Stimulated activated CD4-positive, alpha-beta T cell treated with anti-CD3 and anti-CD28 coated beads, TNF-alpha, amount 100 ng/mL, for 1 hour (primary cell): ENCODE measurements at regions not wholly inside any gene's neighbourhood (a gene's known extent, or its start where the extent isn't known, plus 50 kb on each side); places are given as distances from the start of the nearest gene placed in this dataset.
"Not testable (repeated sequence)": the region's sequence is repeated elsewhere in the genome, so short reads cannot be mapped to it uniquely, and the experiment has no call there.

Source experiments
- DNase-seq, 3 donors: peaks; one replicate each; pipeline ENCODE4 v3.0.0-alpha.2; 2020; ENCODE audit warnings: low read depth in 3 of 3, low spot score in 1 of 3

DNA sequence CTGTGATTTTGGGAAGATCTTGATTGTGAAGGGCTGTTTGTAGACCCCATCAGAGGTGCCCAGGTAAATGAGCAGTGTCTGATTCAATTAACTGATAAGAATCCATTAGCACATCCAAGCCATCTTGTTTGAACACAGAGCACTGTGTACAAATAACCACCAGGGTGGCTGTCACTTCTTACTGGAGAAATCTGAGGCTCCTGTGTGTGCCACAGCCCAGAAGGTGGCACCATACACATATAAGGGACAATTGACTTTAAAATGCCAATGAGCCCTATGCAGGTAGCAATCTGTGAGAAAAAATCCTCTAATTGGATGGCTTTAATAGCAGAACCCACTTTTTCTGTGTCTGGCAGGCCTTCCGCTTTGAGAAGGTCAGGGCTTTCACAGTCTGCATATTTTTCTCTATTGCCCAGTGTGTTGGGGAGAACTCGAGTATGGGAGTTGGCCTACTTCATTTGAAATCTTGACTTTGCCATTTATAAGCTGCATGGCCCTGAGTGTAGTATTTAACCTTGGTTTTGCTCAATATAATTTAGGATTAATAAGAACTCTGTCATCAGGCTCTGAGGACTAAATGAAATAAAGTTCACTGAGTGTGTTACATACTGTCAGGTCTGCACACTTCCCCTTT is 517.4 kb downstream of the CCSER2 start:
- DNase-seq = no peak

DNA sequence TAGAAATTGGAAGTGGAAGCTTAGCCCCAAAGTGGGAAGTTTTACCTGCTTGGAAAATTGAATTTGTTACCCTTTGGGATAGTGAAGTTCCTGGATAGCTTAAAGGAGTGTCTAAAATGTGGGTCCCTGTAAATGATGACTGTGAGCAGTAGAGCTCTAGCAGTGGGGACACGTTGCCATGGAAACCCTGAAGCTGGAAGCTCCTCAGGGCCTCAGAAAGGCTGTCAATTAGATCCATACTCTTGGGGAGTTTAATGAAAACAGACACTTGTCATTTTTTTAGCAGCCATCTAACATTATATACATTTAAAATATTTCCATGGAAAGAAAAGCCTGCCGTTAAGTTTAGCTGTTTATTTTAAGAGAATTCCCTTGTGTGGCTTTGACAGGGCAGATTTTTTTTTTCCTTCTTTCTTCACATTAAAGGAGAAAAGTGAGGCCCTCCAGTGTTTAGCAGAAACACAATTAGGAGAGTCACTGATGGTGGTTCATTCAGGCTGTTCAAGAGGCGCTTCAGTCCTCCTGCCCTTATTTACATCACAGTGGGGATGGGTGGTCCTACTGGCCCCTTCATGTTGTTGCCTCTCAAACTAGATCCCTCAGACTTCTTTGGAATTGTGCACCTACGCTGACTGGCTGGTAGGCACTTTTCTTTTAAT is 518.4 kb downstream of the CCSER2 start:
- DNase-seq = no peak

DNA sequence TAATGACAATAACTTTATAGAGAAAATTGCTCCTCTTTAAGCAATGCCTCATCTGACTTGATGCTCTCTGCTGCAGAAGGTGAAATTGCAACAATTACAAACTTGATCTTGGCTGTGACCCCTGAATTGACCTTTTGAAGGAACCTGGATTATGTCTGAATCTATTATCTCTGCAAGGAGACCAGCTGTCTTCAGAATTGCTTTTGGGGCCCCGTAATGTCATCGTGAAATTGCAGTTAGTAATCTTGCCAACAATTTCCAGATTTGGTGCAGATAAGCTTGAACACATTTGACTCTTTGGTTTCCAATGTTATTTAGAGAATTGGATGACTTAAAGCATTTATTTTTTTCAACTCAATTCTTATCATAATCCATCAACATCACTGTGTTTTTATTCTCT is 520.6 kb downstream of the CCSER2 start:
- DNase-seq = no peak

DNA sequence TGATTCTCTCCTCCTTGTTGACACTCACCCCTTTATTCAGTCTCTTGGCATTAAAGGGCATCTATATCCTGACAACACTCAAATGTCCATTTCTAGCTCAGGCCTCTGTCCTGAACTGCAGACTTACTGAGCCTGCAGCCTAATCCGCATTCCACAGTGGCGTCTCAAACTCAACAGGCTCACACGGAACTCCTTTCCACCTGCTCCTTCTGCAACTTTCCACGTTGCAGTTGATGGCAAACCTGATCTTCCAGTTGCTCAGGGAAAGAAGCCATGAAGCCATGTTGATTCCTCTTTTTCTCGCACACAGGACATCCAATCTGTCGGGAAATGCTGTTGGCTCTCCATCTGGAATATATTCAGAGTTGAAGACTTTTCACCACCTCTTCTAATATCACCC is 522.4 kb downstream of the CCSER2 start:
- DNase-seq = no peak

DNA sequence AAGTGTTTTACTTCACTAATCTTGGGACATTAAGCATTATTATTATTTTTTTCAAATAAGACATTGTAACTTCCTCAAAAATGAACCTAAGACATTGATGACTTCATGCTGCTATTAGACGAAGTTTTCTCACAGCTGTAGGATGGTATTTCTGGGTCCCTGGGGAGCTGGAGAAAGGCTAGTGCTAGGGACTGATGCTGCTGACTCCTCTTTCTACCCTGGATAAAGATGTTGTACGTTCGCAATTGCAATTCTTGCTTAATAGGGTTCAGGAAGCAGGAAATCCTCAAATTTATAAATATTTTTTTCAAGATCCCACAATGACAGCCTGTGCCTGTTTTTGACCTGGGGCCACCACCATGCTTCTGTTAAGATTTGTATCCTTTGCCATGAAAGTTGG is 526.0 kb downstream of the CCSER2 start:
- no peak for DNase-seq

DNA sequence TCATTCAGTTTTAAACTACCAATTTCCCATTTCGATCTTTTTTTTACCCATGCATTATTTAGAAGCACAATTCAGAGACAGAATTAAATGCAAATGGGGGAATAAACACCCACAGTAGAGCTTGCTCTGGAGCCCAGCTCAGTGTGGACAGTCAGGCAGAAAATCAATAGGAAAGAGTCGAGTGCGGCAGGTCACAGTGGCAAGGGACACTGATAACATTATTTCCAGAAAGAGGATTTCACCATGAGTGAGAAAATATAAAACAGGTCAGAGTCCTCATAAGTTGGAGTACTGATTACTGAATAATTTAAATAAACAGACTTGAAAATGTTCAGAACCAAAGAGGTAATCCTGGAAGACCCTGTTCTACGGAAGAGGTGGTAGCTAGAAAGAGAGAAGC is 532.5 kb downstream of the CCSER2 start:
- DNase-seq = no peak

DNA sequence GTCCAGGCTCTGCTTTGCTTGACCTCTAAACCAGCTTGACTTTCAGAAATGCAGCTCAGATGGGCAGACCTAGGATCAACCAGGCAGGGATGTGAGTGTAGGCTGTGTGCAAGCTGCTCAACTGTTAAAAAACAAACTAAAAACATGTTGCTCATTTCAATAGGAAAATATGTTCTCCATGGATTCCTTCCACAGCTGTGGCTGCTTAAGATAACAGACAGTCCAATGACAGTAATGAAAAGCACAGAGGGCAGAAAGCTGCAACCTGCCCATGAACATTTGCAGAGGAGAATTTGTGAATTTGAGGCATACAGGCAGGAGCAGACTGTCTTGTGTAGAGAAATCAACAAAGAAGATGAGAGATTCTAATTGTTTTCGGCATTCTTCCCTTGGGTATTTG is 534.2 kb downstream of the CCSER2 start:
- no peak for DNase-seq

DNA sequence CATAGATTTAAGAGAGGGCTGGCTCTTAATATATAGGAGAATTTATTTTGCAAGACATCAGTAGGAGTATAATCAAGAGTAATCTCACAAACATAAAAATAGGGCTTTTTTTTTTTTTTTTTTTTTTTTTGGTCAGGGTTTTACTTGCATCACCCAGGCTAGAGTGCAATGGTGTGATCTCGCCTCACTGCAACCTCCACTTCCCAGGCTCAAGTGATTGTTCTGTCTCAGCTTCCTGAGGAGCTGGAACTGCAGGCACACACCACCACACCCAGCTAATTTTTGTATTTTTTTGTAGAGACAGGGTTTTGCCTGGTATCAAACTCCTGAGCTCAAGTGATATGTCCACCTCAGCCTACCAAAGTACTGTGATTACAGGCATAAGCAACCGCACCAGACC is 535.3 kb downstream of the CCSER2 start:
- DNase-seq = no peak

DNA sequence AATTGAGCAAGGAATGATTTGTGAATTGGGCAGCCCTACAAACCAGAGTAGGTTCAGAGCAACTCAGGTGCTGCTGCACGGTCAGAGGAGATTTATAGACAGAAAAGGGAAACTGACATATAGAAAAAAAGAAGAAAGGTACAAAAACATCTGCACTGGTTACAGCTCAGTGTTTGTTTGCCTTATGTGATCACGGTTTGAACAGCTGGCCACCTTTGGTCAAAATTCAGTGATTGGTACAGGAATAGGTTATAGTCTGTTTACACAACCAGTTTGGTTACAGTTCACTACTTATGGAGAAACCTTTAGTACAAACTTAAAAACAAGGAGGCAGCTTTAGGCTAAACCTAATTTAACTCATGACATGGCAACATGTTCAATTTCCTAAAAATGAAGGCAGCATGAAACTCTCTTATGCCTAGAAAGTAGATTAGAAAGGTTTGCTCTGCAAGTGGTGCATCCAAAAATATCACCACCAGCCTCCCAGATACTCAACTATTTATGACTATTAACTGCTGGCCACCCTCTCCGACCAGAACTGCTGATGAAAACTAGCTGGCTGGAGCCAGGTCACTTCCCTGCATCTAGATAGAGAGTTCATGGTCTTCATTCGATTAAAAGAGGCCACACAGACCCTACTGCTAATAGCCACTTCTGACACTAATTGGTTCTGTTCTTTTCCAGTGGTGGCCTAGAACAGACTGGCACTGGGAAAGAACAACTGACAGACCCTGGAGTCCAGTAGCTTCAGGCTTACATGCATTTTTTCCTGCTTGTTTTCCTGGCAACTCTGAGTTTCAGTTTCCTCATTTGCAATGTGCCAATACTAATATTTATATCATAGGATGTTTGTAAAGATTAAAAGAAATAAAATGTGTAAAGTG is 548.0 kb downstream of the CCSER2 start:
- DNase-seq = no peak

DNA sequence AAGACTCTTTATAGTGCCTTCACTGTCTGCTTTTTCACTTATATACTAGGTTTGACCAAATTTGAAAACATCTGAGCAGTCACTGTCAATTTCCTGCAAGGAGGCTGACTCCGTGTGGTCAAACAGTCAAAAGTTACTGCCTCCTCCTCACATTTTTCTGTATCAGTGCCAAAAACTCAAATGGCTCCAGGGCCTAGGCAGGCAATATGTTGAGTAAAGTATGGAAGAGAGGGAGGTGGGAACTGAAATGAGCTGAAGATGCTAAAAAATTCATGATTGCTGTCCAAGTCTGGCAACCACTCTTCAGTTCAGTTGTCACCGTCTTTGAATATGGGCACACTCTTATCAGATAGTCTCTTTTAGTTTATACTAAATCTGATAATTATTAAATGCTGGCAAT is 551.6 kb downstream of the CCSER2 start:
- DNase-seq = no peak

DNA sequence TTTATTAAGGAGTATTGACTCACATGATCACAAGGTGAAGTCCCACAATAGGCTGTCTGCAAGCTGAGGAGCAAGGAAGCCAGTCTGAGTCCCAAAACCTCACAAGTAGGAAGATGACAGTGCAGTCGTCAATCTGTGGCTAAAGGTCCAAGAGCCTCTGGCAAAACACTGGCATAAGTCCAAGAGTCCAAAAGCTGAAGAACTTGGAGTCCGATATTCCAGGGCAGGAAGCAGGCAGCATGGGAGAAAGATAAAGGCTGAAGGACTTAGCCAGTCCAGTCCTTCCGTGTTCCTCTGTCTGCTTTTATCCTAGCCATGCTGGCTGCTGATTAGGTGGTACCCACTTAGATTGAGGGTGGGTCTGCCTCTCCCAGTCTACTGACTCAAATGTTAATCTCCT is 553.3 kb downstream of the CCSER2 start:
- DNase-seq = not testable (repeated sequence)

DNA sequence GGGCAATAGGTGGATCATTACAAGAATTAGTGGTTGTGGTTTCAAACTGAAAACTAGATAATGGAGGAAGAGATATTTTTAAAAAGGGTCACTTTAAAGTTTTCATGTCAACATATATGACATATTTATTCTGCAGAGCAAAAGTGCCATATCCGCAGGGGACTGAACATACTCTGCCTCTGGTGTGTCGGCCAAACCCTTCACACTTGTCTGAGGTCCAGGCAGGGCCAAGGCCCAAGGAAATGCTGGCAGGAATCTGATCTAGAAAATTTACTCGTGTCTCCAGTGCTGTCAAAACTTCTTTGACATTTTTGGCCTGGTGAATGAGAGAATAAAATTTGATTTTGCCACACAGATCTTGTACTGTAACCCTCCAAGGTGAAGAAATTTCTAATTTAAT is 562.3 kb downstream of the CCSER2 start:
- DNase-seq = no peak

DNA sequence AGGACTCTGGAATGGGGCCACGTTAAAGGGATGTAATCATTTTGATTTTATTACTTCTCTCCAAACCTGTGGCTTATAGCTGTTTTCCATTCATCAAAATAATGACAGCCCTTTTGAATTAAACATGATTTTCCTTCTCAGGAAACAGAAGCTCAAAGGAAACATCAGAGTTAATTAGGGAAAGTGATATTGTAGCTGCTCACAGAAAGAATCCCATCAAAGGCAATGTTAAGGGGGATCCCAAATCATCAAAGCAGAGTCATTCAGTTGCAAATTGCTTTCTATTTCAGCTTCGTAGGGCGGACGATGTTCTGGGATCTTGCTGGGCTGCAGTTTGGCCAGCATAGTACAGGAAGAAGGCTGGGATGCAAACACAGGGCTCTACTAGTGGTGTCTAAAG is 563.2 kb downstream of the CCSER2 start:
- DNase-seq = no peak

DNA sequence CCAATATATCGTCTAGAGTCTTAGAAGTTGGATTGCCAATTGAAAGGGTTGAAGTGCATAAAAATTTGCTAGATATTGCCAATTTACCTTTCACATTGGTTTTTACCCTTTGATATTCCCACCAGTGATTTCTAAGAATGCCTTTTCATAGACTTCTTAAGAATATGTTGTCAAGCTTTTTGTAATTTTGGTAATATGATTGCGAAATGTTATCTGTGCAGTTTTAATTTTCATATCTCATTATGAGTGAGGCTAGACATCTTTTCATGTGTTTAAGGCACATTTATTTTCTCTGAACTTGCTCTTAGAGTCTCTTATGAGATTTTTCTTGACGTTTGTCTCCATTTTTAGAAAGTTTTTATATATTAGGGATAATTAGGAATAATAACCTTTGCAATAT is 567.2 kb downstream of the CCSER2 start:
- DNase-seq = no peak

DNA sequence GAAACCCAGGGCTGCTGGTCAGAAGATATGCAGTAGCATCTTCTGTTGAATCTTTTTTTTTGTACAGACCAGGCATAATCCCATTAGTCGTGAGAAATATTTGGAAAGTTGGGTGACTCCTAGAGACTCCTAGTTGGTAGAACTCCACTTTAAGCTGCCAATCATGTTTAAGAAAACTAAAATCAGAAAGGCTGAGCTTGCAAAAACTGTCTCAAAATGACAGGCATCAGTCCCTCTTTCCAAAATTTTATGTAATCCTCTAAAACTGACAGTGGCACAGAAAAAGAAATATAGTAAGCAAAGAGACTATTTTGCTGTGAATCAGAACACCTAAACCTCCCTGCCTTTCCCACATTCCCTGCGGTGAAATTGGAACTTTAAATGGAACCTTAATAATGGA is 568.5 kb downstream of the CCSER2 start:
- no peak for DNase-seq

DNA sequence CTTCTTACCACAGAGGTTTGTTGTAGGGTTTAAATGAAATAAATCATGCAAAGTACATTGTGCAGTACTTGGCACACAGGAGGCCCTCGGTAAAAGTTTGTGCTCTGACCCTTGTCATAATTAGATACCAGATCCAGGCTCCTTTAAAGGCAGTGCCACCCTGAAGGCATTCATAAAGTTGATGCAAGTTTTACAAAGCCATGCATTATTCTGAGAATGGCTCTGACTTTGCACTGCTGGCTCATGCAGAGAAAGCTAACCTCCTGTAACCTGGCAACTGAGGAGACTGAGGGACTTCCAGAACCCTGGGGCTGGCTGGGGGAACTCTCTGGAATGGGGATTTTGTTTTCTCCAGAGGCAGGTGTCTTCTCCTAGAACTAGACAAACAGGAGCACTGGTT is 570.9 kb downstream of the CCSER2 start:
- DNase-seq = no peak

DNA sequence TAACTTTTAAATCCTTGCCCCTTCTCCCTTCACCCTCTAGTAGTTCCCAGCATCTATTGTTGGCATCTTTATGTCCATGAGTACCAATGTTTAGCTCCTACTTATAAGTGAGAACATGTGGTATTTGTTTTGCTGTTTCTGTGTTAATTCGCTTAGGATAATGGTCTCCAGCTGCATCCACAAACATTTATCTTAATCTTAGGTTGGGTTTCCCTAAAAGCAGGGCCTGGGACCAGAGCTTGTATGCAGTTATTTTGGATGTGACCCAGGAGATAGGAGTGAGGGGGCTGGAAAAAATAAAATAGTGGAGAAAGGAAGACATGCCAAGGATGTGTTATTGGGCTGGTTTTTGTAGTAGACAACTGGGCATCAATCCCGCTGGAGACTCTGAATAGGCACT is 571.8 kb downstream of the CCSER2 start:
- no peak for DNase-seq

DNA sequence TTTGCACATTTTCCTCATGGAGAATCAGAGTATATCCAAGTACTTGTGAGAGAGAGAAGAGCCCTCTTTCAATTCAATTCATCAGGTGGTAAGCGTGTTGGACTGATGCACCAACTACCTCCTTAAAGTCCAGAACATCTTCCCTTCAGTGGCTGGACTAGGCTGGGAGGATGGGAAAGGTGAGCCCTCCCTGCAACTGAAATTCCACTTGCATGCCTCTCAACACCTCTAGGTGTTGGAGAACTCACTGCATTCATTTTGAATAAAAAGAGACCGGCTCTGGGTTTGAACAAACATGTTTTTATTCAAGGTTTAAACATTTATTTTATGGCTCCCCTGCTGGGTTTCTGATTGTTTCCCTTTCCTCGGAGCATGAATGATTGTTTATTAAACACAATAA is 573.5 kb downstream of the CCSER2 start:
- DNase-seq = no peak

DNA sequence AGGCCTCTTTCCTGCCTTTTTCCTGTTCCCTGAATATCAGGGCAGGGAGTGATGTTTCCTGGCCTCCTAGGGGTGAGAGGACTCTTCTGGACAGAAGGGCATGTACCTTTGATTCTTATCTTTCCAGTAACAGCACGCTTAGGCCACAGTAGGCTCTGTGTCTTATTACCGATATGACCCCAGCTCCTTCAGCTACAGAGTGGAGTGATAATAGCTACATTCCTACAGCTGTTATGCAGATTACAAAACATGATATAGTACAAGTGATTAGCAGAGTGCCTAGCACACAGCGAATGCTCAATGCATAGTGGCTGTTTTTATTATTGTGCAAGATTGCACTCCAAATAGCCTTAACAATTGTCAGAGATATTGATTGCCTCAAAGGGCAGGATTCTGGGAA is 574.2 kb downstream of the CCSER2 start:
- DNase-seq = no peak

DNA sequence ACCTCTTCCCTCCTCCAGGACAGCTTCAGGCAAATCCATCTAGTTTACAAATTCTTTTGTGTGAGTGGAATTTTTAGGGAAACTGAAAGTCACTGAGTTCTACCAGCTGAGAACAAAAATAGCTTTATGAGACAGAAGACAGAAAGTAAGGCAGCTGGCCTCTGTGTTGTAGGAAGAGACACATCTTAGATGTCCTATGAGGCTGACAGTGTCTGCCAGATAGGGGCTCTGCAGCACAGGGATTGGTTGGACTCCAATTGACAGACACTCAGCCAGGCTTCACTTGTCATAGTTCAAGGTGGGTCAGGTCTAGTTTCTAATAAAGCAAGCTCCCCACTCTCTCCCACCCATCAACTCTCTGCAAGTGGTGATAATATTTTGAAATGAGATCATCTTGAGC is 574.9 kb downstream of the CCSER2 start:
- DNase-seq = no peak

DNA sequence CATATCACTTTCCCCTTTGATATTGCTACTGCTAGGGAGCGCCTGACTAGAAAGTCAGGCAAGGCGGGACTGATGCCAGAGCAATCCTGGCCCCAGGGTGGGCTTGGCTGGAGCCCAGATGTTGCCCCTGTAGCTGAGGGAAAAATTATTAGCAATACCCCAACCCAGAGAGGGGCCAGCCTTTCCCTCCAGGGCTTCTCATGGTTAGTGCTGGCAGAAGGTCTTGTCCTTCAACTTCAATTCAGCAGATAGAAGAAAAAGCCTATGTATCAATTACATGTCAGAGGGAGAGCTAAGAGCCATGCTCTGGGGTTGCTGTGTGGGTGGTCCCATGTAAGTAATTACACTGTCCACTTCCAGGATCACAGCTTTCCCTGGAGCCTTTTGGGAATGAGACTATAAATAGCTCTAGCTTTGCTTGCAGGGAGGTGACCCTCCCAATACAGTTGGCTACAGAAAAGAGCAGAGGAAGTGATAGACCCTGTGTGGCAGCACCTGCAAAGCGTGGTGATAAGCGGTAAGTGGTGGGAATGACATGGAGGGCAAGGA is 579.1 kb downstream of the CCSER2 start:
- DNase-seq = no peak

DNA sequence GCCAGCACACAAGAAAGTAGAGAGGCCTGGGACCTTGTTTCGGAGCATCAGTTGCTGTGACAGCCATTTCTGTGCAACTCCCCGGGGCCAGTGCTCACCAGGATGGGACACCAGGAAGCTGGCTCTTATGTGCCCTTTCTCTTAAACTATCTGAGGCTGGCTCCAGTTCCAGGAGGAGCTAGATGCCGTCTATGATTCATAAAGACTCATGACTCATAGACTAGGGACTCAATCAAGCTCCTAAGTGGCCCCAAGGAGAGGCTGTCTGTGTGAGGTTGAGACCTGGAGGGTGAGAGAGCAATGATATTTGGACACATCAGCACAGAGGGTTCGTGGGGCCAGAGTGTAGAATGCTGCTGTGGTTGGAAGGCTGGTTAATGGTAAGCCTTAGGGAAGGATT is 580.1 kb downstream of the CCSER2 start:
- DNase-seq = no peak
